Activated CD8-positive, alpha-beta T cell treated with anti-CD3 and anti-CD28 coated beads for 36 hours (primary cell): ENCODE measurements at regions not wholly inside any gene's neighbourhood (a gene's known extent, or its start where the extent isn't known, plus 50 kb on each side); places are given as distances from the start of the nearest gene placed in this dataset.

ENCODE experiments used
- ATAC-seq: fragments of 200-7000 bp; cut with Tn5 transposase; one replicate; pipeline ENCODE4 v1.10.0; 2021; ENCODE audit warnings: mild to moderate bottlenecking, moderate library complexity
- CTCF ChIA-PET: fragments of 350-600 bp; sonication (Branson Sonifier 250); formaldehyde crosslinking; loops from one replicate; lab custom pipeline; 2021; ENCODE audit warnings: antibody characterized with exemption; lab: Charles Lee
- POLR2A ChIA-PET: fragments of 350-600 bp; sonication (Branson Sonifier 250); formaldehyde crosslinking; loops from one replicate; lab custom pipeline; 2021; ENCODE audit warnings: antibody characterized with exemption; lab: Charles Lee
- DNase-seq: peaks from one replicate; pipeline ENCODE4 v3.0.0-alpha.2; 2020
- H3K27ac Mint-ChIP-seq: one replicate; pipeline ENCODE4 v1.8.0; 2021; ENCODE audit warnings: mild to moderate bottlenecking, mixed read lengths
- H3K27me3 Mint-ChIP-seq: one replicate; pipeline ENCODE4 v1.8.0; 2021; ENCODE audit warnings: mixed read lengths
- H3K36me3 Mint-ChIP-seq: one replicate; pipeline ENCODE4 v1.8.0; 2021; ENCODE audit warnings: low read depth, mixed read lengths
- H3K4me1 Mint-ChIP-seq: one replicate; pipeline ENCODE4 v1.8.0; 2021; ENCODE audit warnings: low read depth, mixed read lengths
- H3K4me3 Mint-ChIP-seq: one replicate; pipeline ENCODE4 v1.8.0; 2021; ENCODE audit warnings: mild to moderate bottlenecking, moderate library complexity, mixed read lengths
- H3K9me3 Mint-ChIP-seq: one replicate; pipeline ENCODE4 v1.8.0; 2021; ENCODE audit warnings: mixed read lengths
- intact Hi-C: fragments of 100-400 bp; cut with micrococcal nuclease; formaldehyde crosslinking; loops from one replicate; pipeline ENCODE4 v1.10.0; 2022
- TF ChIP-seq, protein P1 (sequence below): fragments of 200-600 bp; IDR thresholded peaks from one replicate; pipeline ENCODE4 v1.8.0; 2022; ENCODE audit warnings: antibody characterized with exemption, mild to moderate bottlenecking

DNA sequence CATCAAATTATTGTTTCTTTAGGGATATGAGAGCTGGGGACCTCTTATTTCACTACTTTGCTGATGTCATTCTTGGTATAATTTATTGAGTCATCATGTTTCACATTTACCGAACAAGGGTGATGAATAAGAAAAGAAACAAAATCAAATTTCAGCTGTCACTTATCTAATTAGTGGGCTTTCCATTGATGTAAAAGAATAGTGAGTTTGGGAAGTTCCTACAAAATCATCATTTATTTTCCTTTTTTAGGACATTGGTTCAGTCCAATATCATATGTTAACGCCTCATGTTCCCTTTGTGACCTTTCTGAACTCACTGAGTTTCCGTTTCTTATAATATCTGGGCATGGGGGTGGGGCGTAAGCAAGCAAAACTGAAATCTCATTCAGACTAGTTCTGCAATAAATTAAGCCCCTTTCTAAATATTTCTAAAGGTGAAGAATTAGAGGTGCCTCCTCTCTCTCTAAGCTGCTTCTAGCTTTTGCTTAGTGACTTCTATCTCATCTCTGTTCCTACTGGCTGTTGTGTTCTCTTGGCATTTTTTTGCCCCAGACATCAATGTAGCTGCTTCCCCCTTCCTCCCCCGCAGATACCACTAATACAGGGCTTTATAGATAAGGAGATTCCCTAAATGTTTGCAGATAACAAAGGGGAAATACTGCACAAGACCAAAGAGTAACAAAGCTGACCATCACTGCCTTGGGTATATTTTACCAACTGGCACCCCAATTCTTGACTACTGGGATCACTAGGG is 238.0 kb upstream of the CTNNB1 start:
- POLR2A ChIA-PET, result no interaction called here
- CTCF ChIA-PET, result interaction anchor here (0.7 kb wide), 1 partner anchor 10 kb away, joined by 3 read pairs; no protein-coding TSS in a partner anchor
- Mint-ChIP-seq H3K27ac (no peak overlapping the region), H3K9me3 (peaks cover 10% of the 10 kb centered on the region), H3K4me3 (no peak overlapping the region), H3K27me3 (peaks cover 21% of the 10 kb centered on the region), H3K4me1 (peaks cover 10% of the 10 kb centered on the region), H3K36me3 (no peaks in the 10 kb centered on the region)
- intact Hi-C loops, result no loop called here
- ATAC-seq (peak; percentile 64), DNase-seq (peak; percentile 28)
- TF ChIP-seq, protein P1, sequence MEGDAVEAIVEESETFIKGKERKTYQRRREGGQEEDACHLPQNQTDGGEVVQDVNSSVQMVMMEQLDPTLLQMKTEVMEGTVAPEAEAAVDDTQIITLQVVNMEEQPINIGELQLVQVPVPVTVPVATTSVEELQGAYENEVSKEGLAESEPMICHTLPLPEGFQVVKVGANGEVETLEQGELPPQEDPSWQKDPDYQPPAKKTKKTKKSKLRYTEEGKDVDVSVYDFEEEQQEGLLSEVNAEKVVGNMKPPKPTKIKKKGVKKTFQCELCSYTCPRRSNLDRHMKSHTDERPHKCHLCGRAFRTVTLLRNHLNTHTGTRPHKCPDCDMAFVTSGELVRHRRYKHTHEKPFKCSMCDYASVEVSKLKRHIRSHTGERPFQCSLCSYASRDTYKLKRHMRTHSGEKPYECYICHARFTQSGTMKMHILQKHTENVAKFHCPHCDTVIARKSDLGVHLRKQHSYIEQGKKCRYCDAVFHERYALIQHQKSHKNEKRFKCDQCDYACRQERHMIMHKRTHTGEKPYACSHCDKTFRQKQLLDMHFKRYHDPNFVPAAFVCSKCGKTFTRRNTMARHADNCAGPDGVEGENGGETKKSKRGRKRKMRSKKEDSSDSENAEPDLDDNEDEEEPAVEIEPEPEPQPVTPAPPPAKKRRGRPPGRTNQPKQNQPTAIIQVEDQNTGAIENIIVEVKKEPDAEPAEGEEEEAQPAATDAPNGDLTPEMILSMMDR, result no peak

DNA sequence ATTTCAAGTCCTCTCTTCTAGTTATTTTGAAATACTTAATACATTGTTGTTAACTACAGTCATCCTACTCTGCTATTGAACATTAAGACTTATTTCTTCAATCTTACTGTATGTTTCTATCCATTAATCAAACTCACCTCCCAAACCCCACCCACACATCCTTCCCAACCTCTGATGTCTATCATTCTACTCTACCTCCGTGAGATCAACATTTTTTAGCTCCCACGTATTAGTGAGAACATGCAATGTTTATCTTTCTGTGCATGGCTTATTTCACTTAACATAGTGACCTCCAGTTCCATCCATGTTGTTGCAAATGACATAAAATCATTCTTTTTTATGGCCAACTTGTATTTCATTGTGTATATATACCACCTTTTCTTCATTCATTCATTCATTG is 236.6 kb upstream of the CTNNB1 start:
- Mint-ChIP-seq H3K36me3 (no peaks in the 10 kb centered on the region), H3K4me1 (peaks cover 10% of the 10 kb centered on the region), H3K27ac (no peak overlapping the region), H3K27me3 (peaks cover 28% of the 10 kb centered on the region), H3K9me3 (peaks cover 10% of the 10 kb centered on the region), H3K4me3 (no peak overlapping the region)
- intact Hi-C loops, result no loop called here
- TF ChIP-seq, protein P1, result no peak
- ChIA-PET CTCF (no interaction called here), POLR2A (no interaction called here)
- DNase-seq (no peak), ATAC-seq (no peak)

DNA sequence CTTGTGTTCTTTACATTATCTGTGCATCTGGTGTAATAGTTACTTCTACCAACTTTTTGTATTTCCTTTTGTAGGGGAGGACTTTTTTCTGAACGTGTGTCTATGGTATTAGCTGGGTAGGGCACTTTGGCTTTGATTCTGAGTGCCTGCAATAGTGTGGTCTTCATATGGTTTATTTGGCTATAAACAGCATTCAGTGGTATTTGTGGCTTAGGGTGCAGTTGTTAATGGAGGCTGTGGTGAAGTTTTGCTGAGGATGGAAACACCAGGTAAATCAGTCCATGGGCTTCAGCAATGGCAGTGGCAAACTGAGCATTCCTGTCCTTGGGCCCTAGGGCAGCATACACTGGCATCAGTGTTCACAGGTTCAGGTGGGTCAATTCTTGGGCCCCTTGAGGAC is 230.6 kb upstream of the CTNNB1 start:
- Mint-ChIP-seq H3K36me3 (peaks cover 1% of the 10 kb centered on the region), H3K27ac (no peak overlapping the region), H3K4me3 (no peak overlapping the region), H3K9me3 (peaks cover 7% of the 10 kb centered on the region), H3K27me3 (peaks cover 38% of the 10 kb centered on the region), H3K4me1 (peaks cover 37% of the 10 kb centered on the region)
- TF ChIP-seq, protein P1, result no peak
- POLR2A ChIA-PET, result no interaction called here
- intact Hi-C loops, result no loop called here
- no peak for ATAC-seq
- no peak for DNase-seq
- CTCF ChIA-PET, result no interaction called here

DNA sequence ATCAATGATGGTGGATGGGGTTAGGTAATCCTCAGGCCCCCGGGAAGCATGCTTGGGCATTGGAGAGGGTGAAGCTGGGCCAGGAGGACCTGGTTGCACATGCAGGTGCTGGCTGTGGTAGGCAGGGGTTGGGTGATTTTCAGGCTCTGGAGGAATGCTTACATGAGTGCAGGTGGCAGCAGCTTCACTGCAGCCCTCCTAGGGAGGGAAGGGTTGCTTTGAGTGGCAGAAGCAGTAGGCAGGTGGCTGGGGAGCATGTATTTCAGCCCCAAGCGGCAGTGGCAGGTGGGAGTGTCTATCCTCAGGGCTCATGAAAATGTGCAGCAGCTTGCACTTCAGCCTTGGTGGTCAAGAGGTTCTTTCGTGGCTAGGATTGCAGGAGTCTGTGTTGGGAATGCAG is 230.0 kb upstream of the CTNNB1 start:
- ATAC-seq, result no peak
- Mint-ChIP-seq H3K27me3 (peaks cover 38% of the 10 kb centered on the region), H3K9me3 (peaks cover 5% of the 10 kb centered on the region), H3K27ac (peak overlapping the region; percentile 29), H3K4me1 (peaks cover 37% of the 10 kb centered on the region), H3K36me3 (peaks cover 1% of the 10 kb centered on the region), H3K4me3 (no peak overlapping the region)
- ChIA-PET CTCF (no interaction called here), POLR2A (no interaction called here)
- intact Hi-C loops, result no loop called here
- DNase-seq, result no peak
- TF ChIP-seq, protein P1, result no peak

DNA sequence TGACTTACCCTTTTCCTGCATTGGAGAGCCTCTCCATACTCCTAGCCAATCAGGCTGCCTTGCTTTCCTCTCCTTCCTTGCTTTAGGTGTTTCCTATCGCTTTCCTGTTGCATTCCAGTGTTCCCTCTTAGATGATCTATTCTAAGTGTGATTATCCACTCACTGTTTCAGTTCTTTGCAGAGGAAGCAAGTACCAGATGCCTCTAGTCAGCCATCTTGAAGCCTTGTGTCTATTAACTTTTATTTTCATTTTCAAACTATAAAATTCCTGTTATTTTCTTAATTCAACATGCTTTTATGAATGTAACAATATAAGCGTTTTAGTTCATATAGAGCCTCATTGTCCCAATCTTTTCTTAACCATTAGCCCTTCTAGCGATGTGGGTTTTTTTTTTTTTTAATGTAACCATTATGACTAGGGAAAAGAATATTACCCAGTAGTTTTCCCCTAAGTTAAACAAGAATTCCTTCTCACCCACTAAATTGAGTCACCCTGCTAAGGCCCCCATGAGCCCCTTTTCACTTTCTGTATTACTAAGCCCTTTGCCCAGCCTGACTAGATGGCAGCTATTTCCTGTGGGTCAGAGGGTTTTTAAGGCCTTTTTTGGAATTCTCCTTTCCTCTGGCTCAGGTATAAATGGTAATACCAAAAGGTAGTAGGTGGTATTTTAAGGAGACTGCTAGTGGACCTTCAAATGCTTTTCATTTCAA is 229.4 kb upstream of the CTNNB1 start:
- Mint-ChIP-seq H3K4me3 (no peak overlapping the region), H3K9me3 (peaks cover 5% of the 10 kb centered on the region), H3K4me1 (peaks cover 37% of the 10 kb centered on the region), H3K27me3 (peaks cover 37% of the 10 kb centered on the region), H3K36me3 (peaks cover 1% of the 10 kb centered on the region), H3K27ac (peak overlapping the region; percentile 92)
- intact Hi-C loops, result no loop called here
- ATAC-seq (no peak), DNase-seq (no peak)
- ChIA-PET POLR2A (no interaction called here), CTCF (no interaction called here)
- TF ChIP-seq, protein P1, result no peak
